ENCODE measurements at regions not wholly inside any gene's neighbourhood (a gene's known extent, or its start where the extent isn't known, plus 50 kb on each side); places are given as distances from the start of the nearest gene placed in this dataset.

DNA sequence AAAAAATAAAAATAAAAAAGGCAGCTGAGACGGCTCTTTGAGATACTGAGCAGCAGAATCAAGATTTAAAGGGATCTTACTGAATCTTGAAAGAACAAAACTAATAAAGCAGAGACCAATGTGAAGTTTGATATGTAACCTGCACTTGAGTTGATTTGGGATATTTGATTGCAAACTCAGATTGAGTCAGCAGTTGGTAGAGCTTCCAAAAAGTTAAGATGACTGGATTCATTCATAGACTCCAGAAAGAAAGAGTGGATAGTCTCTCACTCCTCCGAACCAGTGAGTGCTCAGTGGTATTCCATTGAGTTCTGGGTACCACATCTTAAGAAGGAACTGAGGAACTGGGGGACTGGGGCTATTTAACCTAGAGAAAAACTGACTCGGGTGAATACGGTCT lies 52.7 kb upstream of the TESK1 start:
- TF ChIP-seq, protein P1, sequence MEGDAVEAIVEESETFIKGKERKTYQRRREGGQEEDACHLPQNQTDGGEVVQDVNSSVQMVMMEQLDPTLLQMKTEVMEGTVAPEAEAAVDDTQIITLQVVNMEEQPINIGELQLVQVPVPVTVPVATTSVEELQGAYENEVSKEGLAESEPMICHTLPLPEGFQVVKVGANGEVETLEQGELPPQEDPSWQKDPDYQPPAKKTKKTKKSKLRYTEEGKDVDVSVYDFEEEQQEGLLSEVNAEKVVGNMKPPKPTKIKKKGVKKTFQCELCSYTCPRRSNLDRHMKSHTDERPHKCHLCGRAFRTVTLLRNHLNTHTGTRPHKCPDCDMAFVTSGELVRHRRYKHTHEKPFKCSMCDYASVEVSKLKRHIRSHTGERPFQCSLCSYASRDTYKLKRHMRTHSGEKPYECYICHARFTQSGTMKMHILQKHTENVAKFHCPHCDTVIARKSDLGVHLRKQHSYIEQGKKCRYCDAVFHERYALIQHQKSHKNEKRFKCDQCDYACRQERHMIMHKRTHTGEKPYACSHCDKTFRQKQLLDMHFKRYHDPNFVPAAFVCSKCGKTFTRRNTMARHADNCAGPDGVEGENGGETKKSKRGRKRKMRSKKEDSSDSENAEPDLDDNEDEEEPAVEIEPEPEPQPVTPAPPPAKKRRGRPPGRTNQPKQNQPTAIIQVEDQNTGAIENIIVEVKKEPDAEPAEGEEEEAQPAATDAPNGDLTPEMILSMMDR (IDR thresholded peaks at IDR 0.05): no peak
- no peak for TF ChIP-seq POLR2A (IDR thresholded peaks at IDR 0.05)
- no peak for TF ChIP-seq POLR2AphosphoS5 (IDR thresholded peaks at IDR 0.05)
- no peak for TF ChIP-seq EP300 (IDR thresholded peaks at IDR 0.05)

Data from suprapubic skin (tissue), 4 donors.